AG04450 (cell line): ENCODE measurements at regions not wholly inside any gene's neighbourhood (a gene's known extent, or its start where the extent isn't known, plus 50 kb on each side); places are given as distances from the start of the nearest gene placed in this dataset. TPM values are rescaled to one million over a fixed set of nuclear protein-coding genes. Genes with fewer than 3 reads are reported as not detected.

Experiments
- CTCF ChIA-PET: fragments of 300-600, 350-600 bp; formaldehyde crosslinking; extraction: SDS; loops from one replicate; lab custom pipeline; 2022; ENCODE audit warnings: antibody characterized with exemption, inconsistent platforms; lab: Charles Lee
- POLR2A ChIA-PET: fragments of 350-600 bp; formaldehyde crosslinking; extraction: SDS; loops from one replicate; lab custom pipeline; 2021; ENCODE audit warnings: antibody characterized with exemption, inconsistent platforms; lab: Yijun Ruan, JAX
- DNase-seq: peaks from one replicate; pipeline ENCODE4 v3.0.0-alpha.2; 2011; ENCODE audit warnings: low read depth, low spot score
- H3K27ac ChIP-seq: one replicate; pipeline ENCODE4 v1.5.1; 2012; ENCODE audit warnings: low read depth, low read length, control low read depth
- H3K27me3 ChIP-seq: one replicate; pipeline ENCODE4 v1.6.0; 2012; ENCODE audit warnings: low read length; ENCODE audit not compliant: control insufficient read depth, insufficient read depth
- H3K4me3 ChIP-seq: 2 replicates; pipeline ENCODE4 v1.5.1; 2011; ENCODE audit warnings: mild to moderate bottlenecking, low read depth, low read length, control low read depth
- H3K9me3 ChIP-seq: 2 replicates; pipeline ENCODE4 v1.5.1; 2012; ENCODE audit warnings: low read length; ENCODE audit not compliant: control insufficient read depth, insufficient read depth
- CTCF ChIP-seq: IDR thresholded peaks from 2 replicates; pipeline ENCODE4 v1.5.1; 2011; ENCODE audit warnings: low read depth, low read length, control low read depth, inconsistent platforms
- small RNA-seq: library from RNA; depleted of rRNA; stranded (forward); fragments of <200 nt; gene quantifications from one replicate; pipeline ENCODE3, GENCODE V24; 2012; ENCODE audit warnings: low read depth; ENCODE audit not compliant: insufficient read length

DNA sequence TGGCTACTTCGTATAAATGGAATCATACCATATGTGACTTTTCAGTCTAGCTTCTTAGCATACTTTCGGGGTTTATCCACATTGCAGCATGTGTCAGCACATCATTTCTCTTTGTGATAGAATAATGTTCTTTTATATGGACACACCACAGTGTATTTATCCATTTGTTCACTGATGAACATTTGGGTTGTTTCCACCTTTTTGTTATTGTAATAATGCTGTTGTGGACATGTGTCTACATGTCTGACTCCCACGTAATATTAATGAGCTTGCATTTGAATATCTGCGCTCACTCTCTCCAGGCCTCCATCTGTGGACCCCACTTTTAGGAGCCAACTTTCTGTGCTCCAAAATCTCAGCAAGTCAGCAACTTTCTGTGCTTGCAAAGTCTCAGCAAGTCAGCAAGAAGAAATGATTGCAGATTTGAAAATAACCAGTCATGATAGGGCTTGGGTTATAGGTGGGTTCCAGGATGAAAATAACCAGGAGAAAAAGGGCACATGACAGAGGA is 53.9 kb upstream of the GALNT18 start:
- TF ChIP-seq CTCF: no peak
- no peak for DNase-seq
- Histone ChIP-seq H3K27ac (no peak overlapping the region), H3K4me3 (no peak overlapping the region), H3K9me3 (no peaks in the 10 kb centered on the region; the same call in 1 of the 2 replicates), H3K27me3 (peaks cover 52% of the 10 kb centered on the region)
- POLR2A ChIA-PET: no interaction called here
- CTCF ChIA-PET: no interaction called here

- Histone ChIP-seq H3K9me3 (no peaks in the 10 kb centered on the region; the same call in 1 of the 2 replicates), H3K4me3 (no peak overlapping the region), H3K27ac (no peak overlapping the region), H3K27me3 (peaks cover 58% of the 10 kb centered on the region)
- no peak for DNase-seq
- TF ChIP-seq CTCF: no peak
- CTCF ChIA-PET: no interaction called here
- POLR2A ChIA-PET: no interaction called here
These were observed 51.0 kb upstream of the GALNT18 start for GRCh38 chr11:11672789-11673188.

- Histone ChIP-seq H3K9me3 (no peaks in the 10 kb centered on the region; the same call in 1 of the 2 replicates), H3K27ac (no peak overlapping the region), H3K4me3 (no peak overlapping the region), H3K27me3 (peaks cover 60% of the 10 kb centered on the region)
- CTCF ChIA-PET: no interaction called here
- DNase-seq: no peak
- POLR2A ChIA-PET: no interaction called here
- TF ChIP-seq CTCF: no peak
These were observed 50.3 kb upstream of the GALNT18 start for GRCh38 chr11:11672101-11672500.

Small RNA genes in the stretch of these regions (small RNA-seq; reads per million reads assigned to genes)
- gene MIR8070: not detected
